T1000 (cell line): ENCODE measurements at regions not wholly inside any gene's neighbourhood (a gene's known extent, or its start where the extent isn't known, plus 50 kb on each side); places are given as distances from the start of the nearest gene placed in this dataset.

Experiments used
- DNase-seq: peaks from one replicate; lab custom pipeline; 2025; ENCODE audit warnings: mixed read lengths; lab: John Stamatoyannopoulos, UW

DNA sequence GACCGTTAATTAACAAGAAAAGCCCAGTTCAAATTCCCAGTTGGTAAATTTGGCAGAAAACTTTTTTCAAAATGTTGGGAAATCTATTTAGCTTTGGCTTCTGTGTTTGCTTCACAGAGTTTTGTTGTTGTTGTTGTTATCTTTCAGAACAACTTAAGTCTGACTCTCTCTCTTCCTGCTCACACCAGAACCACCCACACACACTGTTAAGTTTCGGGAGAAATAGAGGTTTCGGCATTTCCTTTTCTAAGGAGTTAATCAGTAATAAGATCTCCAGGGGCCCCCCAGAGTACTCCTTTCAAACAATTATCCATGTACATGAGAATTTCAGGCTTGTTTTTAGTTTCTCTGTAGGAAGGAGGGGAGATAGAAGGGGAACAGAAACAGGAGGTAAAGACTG lies 106.2 kb upstream of the PTCHD1 start:
- DNase-seq, result no peak

DNA sequence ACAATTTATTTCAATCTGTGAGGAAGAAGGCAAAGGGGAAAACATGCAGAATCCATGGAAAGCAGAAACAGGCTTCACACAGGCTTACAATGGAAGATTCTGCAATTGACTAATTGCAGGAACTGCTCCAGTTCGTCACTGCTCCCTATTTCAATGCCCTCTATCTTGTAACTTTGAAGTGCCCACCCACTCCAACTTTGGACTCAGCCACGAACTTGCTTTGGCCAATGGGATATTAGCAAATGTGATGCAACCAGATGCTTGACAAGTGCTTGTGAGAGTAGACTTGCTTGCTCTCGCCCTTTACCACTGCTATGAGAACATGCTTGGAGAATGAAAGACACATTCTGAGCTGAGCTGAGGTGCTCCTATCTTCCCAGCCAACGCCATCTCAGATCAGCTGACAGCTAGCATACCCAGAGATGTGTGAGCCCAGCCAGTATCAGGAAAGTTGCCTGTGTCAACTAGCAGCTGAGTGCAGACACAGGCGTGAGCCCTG lies 105.7 kb upstream of the PTCHD1 start:
- DNase-seq, result no peak

DNA sequence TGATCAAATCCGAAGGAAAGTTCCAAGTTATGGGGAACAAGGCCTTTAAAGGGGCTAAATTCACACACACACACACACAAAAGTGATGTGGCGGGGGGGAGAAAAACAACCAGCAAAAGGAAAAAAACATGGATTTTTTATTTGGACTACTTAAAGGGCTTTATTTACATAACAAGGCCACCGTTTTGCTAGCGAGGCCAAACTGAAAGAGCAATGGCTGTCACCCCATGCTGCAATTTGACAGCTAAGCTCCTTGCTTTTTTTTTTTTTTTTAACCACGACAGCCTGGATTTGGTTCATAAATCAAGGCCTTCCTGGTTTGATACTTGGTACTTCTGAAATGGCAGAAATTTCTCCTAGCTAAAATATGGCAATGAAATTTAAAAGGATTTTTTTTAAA lies 99.6 kb upstream of the PTCHD1 start:
- no peak for DNase-seq

DNA sequence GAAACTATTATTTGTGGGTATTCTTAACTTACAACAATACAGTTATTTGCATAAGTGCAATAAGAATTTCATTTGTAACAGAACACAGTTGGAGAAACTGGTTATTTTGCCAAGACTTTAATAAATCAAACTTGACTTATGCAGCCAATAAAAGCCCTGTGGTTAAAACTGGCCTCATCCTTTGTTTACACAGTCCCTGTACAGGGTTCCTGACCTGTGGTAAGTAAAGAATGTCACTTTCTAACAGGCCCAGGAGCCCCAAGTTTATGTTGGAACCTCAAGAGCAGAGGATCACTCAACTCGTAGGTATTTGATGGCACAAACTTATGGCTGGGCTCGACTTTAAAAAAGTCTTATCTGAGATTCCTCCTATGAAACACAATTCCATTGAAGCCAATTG lies 88.6 kb upstream of the PTCHD1 start:
- peak; percentile 8 for DNase-seq

DNA sequence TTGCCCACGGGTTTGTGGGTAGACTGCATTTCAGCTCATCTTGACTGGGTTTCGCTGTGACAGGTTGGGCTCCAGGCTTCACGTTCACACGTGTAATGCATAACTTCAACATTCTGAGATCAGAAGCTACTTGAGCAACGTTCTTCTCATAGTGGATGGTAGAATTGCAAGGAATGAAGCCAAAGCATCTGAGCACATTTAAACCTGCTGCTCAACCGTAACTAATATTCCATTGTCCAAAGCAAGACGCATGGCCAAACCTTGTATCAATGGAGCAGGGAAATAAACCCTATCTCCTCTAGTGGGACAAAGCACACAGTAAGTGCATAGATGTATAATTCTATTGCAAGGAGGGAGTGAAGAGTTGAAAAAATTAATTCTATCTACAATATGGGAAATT lies 86.5 kb upstream of the PTCHD1 start:
- DNase-seq, result no peak

DNA sequence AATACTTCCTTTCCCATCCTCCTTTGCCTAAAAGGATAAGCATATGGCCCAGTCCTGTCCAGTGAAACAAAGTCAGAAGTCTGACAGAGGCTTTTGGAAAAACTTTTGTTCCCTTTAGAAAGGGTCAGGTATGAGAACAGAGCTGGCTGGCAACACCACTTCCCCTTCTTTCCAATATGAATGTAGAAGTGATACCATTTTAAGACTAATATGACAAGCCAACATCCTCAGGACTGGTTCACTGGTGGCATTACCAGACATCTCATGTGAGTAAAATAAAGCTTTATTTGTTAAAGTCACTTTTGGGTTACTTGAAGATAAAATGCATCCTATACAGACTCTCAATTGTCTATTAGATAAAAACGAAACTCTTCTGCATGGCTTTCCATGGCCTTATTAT lies 83.6 kb upstream of the PTCHD1 start:
- DNase-seq, result no peak

DNA sequence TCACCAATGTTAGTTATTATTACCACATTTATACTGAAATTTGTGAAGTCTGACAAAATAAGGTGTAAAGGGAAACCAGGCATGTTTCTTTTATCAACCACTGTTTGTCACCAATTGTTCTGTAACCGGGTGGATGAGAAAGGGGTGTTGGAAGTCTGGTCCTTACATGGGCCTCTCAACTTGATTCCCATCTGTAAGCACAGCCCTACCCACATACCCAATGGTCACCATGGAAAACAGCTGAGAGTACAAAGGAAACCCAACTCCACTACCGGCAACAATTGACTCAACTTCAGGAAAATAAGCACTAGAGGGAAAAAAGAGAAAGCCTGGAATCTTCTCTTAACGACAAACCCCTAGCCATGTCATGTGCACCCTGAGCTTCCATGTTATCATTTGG lies 70.8 kb upstream of the PTCHD1 start:
- DNase-seq, result no peak

DNA sequence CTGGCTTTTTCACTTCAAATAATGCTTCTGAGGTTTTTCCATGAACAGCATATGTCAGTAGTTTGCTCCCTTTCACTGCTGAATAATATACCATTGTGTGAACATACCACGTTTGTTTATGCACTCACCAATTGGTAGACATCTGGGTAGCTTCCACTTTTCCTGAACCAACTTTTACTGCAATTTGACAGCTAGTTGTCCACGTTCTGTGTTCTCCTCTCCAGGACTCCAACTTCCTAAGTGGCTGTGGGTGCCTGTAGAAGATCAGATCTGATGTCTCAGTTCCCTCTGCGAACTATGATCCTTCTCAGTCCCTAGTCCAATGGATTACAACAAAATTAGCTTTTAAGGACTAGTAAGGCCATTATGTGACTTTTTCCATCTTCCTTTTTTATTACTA lies 64.7 kb upstream of the PTCHD1 start:
- DNase-seq, result no peak

DNA sequence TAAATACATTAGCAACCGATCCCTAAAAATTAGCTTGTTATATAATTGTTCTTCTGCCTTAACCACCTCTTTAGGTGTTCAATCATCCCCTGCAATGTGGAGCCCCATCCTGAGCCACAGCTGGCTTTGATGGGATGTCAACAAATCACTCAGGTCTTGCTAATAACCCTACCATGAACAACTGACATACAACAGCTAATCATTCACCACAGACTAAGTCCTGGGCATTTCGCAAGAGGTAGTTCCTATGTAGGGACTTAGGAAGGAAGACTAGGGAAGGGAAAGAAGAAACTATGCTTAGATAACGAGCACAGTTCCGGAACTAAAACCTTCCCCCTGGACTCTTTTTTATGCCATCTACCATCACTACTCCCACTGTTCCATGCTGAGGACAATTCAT lies 63.6 kb upstream of the PTCHD1 start:
- DNase-seq, result no peak

DNA sequence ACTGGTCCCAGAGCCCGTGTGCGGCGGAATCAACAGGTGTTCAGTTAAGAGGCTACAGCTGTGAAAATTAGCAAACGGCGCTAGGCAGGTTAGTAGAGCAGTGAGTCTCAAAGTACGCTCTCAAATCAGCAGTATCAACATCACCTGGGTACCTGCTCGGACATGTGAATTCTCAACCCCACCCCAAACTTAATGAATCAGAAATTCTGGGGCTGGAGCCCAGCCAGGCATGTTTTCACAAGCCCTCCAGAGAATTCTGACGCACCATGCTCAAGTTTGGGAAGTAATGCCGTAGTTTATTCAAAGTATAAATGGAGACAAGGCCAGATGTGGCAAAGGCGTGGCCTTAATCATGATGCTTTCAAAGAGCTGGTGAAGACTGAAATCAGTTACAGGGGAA lies 58.2 kb upstream of the PTCHD1 start:
- DNase-seq, result no peak
